ENCODE measurements at regions not wholly inside any gene's neighbourhood (a gene's known extent, or its start where the extent isn't known, plus 50 kb on each side); places are given as distances from the start of the nearest gene placed in this dataset.

DNA sequence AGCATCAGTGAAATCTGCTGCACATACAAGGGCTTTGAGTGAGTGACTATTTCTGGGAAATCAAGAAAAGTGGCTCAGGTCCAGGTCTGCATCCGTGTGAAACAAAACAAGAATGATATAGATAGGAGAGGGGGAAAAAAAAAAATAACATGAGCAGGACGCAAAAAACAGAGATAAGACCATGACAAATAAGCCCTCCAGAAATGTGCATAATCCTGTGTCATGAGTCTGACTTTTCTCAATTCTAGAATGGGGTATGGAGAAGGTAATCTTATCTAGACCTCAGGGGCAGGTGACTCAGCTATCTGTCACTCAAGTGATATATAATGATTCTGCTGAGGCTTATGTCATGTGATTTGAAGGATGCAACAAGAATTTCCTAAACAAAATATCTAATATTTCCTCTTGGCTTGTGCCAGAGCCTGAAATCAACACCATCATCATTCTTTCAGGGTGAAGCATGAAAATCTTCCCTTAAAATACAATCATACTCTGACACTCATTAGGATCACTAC, 250.0 kb downstream of the PHLDA1 start (continued):
- TF ChIP-seq ZNF830 (CRISPR knock-in tag; IDR thresholded peaks at IDR 0.05) (no peak), XRCC3 (IDR thresholded peaks at IDR 0.05) (no peak), SAP30 (IDR thresholded peaks at IDR 0.05; ENCODE audit: borderline replicate concordance, insufficient read depth, low read depth, low read length, poor library complexity, severe bottlenecking) (no peak), MAFG (tag; conservative IDR thresholded peaks at IDR 0.05) (peak; percentile 97), SP2 (IDR thresholded peaks at IDR 0.05; ENCODE audit: extremely low read depth, low read depth, low read length, poor library complexity, severe bottlenecking) (no peak), CBFA2T3 (IDR thresholded peaks at IDR 0.05) (peak; percentile 90), CTBP1 (IDR thresholded peaks at IDR 0.05; ENCODE audit: borderline replicate concordance) (peak; percentile 81), PCBP1 (IDR thresholded peaks at IDR 0.05; ENCODE audit: low read depth, low read length, poor library complexity, severe bottlenecking) (no peak), PYGO2 (tag; IDR thresholded peaks at IDR 0.05) (peak; percentile 46; the same call in 1 of the 2 replicates), ZNF445 (CRISPR knock-in tag; IDR thresholded peaks at IDR 0.05; ENCODE audit: low read depth) (no peak), EWSR1 (IDR thresholded peaks at IDR 0.05; ENCODE audit: borderline replicate concordance, low read depth, partially characterized antibody) (no peak)
- TF ChIP-seq, protein P1, sequence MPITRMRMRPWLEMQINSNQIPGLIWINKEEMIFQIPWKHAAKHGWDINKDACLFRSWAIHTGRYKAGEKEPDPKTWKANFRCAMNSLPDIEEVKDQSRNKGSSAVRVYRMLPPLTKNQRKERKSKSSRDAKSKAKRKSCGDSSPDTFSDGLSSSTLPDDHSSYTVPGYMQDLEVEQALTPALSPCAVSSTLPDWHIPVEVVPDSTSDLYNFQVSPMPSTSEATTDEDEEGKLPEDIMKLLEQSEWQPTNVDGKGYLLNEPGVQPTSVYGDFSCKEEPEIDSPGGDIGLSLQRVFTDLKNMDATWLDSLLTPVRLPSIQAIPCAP (CRISPR knock-in tag; IDR thresholded peaks at IDR 0.05; ENCODE audit: borderline replicate concordance) = no peak
- TF ChIP-seq, protein P2, sequence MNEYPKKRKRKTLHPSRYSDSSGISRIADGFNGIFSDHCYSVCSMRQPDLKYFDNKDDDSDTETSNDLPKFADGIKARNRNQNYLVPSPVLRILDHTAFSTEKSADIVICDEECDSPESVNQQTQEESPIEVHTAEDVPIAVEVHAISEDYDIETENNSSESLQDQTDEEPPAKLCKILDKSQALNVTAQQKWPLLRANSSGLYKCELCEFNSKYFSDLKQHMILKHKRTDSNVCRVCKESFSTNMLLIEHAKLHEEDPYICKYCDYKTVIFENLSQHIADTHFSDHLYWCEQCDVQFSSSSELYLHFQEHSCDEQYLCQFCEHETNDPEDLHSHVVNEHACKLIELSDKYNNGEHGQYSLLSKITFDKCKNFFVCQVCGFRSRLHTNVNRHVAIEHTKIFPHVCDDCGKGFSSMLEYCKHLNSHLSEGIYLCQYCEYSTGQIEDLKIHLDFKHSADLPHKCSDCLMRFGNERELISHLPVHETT (CRISPR knock-in tag; conservative IDR thresholded peaks at IDR 0.05 in 1 of 2, IDR thresholded peaks at IDR 0.05 in 1 of 2) = no peak
- TF ChIP-seq, protein P3, sequence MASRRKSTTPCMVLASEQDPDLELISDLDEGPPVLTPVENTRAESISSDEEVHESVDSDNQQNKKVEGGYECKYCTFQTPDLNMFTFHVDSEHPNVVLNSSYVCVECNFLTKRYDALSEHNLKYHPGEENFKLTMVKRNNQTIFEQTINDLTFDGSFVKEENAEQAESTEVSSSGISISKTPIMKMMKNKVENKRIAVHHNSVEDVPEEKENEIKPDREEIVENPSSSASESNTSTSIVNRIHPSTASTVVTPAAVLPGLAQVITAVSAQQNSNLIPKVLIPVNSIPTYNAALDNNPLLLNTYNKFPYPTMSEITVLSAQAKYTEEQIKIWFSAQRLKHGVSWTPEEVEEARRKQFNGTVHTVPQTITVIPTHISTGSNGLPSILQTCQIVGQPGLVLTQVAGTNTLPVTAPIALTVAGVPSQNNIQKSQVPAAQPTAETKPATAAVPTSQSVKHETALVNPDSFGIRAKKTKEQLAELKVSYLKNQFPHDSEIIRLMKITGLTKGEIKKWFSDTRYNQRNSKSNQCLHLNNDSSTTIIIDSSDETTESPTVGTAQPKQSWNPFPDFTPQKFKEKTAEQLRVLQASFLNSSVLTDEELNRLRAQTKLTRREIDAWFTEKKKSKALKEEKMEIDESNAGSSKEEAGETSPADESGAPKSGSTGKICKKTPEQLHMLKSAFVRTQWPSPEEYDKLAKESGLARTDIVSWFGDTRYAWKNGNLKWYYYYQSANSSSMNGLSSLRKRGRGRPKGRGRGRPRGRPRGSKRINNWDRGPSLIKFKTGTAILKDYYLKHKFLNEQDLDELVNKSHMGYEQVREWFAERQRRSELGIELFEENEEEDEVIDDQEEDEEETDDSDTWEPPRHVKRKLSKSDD (conservative IDR thresholded peaks at IDR 0.05; ENCODE audit: low read length) = no peak
- TF ChIP-seq, protein P4, sequence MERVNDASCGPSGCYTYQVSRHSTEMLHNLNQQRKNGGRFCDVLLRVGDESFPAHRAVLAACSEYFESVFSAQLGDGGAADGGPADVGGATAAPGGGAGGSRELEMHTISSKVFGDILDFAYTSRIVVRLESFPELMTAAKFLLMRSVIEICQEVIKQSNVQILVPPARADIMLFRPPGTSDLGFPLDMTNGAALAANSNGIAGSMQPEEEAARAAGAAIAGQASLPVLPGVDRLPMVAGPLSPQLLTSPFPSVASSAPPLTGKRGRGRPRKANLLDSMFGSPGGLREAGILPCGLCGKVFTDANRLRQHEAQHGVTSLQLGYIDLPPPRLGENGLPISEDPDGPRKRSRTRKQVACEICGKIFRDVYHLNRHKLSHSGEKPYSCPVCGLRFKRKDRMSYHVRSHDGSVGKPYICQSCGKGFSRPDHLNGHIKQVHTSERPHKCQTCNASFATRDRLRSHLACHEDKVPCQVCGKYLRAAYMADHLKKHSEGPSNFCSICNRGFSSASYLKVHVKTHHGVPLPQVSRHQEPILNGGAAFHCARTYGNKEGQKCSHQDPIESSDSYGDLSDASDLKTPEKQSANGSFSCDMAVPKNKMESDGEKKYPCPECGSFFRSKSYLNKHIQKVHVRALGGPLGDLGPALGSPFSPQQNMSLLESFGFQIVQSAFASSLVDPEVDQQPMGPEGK (CRISPR knock-in tag; IDR thresholded peaks at IDR 0.05; ENCODE audit: borderline replicate concordance) = no peak
- TF ChIP-seq, protein P5, sequence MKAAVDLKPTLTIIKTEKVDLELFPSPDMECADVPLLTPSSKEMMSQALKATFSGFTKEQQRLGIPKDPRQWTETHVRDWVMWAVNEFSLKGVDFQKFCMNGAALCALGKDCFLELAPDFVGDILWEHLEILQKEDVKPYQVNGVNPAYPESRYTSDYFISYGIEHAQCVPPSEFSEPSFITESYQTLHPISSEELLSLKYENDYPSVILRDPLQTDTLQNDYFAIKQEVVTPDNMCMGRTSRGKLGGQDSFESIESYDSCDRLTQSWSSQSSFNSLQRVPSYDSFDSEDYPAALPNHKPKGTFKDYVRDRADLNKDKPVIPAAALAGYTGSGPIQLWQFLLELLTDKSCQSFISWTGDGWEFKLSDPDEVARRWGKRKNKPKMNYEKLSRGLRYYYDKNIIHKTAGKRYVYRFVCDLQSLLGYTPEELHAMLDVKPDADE (conservative IDR thresholded peaks at IDR 0.05; ENCODE audit: control insufficient read depth, low read depth, low read length) = no peak
- TF ChIP-seq, protein P6, sequence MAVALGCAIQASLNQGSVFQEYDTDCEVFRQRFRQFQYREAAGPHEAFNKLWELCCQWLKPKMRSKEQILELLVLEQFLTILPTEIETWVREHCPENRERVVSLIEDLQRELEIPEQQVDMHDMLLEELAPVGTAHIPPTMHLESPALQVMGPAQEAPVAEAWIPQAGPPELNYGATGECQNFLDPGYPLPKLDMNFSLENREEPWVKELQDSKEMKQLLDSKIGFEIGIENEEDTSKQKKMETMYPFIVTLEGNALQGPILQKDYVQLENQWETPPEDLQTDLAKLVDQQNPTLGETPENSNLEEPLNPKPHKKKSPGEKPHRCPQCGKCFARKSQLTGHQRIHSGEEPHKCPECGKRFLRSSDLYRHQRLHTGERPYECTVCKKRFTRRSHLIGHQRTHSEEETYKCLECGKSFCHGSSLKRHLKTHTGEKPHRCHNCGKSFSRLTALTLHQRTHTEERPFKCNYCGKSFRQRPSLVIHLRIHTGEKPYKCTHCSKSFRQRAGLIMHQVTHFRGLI (CRISPR knock-in tag; IDR thresholded peaks at IDR 0.05) = no peak
